ENCODE measurements at regions not wholly inside any gene's neighbourhood (a gene's known extent, or its start where the extent isn't known, plus 50 kb on each side); places are given as distances from the start of the nearest gene placed in this dataset.
"Not testable (repeated sequence)": the region's sequence is repeated elsewhere in the genome, so short reads cannot be mapped to it uniquely, and the experiment has no call there.

- H3K9ac ChIP-seq (ENCODE audit: low read depth, low read length); H3K4me3 ChIP-seq (ENCODE audit: low read depth, low read length); H3K9me3 ChIP-seq (ENCODE audit: control insufficient read depth, insufficient read depth, low read length); H3K27me3 ChIP-seq (ENCODE audit: control insufficient read depth, insufficient read depth, low read length); H3K36me3 ChIP-seq (ENCODE audit: control insufficient read depth, insufficient read depth, low read length); H3K4me1 ChIP-seq (ENCODE audit: control insufficient read depth, insufficient read depth, low read length): not testable (repeated sequence)
Measured at GRCh38 chr5:102592586-102592985, 93.8 kb upstream of the SLCO6A1 start.

- peaks cover 6% of the 10 kb centered on the region for H3K4me1 ChIP-seq (ENCODE audit: control insufficient read depth, insufficient read depth, low read length)
- H3K9ac ChIP-seq (ENCODE audit: low read depth, low read length): no peak overlapping the region
- H3K4me3 ChIP-seq (ENCODE audit: low read depth, low read length): no peak overlapping the region
- no peaks in the 10 kb centered on the region for H3K36me3 ChIP-seq (ENCODE audit: control insufficient read depth, insufficient read depth, low read length)
- no peaks in the 10 kb centered on the region for H3K27me3 ChIP-seq (ENCODE audit: control insufficient read depth, insufficient read depth, low read length)
- no peaks in the 10 kb centered on the region for H3K9me3 ChIP-seq (ENCODE audit: control insufficient read depth, insufficient read depth, low read length)
Measured at GRCh38 chr5:102594192-102594591, 95.4 kb upstream of the SLCO6A1 start.

GRCh38 chr5:102595332-102595731, 96.5 kb upstream of the SLCO6A1 start:
- H3K36me3 ChIP-seq (ENCODE audit: control insufficient read depth, insufficient read depth, low read length): no peaks in the 10 kb centered on the region
- H3K4me3 ChIP-seq (ENCODE audit: low read depth, low read length): no peak overlapping the region
- H3K9ac ChIP-seq (ENCODE audit: low read depth, low read length): no peak overlapping the region
- H3K27me3 ChIP-seq (ENCODE audit: control insufficient read depth, insufficient read depth, low read length): no peaks in the 10 kb centered on the region
- H3K9me3 ChIP-seq (ENCODE audit: control insufficient read depth, insufficient read depth, low read length): no peaks in the 10 kb centered on the region
- H3K4me1 ChIP-seq (ENCODE audit: control insufficient read depth, insufficient read depth, low read length): no peaks in the 10 kb centered on the region

- Histone ChIP-seq H3K4me3 (ENCODE audit: low read depth, low read length) (no peak overlapping the region), H3K27me3 (ENCODE audit: control insufficient read depth, insufficient read depth, low read length) (no peaks in the 10 kb centered on the region), H3K9ac (ENCODE audit: low read depth, low read length) (no peak overlapping the region), H3K9me3 (ENCODE audit: control insufficient read depth, insufficient read depth, low read length) (no peaks in the 10 kb centered on the region), H3K4me1 (ENCODE audit: control insufficient read depth, insufficient read depth, low read length) (no peaks in the 10 kb centered on the region), H3K36me3 (ENCODE audit: control insufficient read depth, insufficient read depth, low read length) (no peaks in the 10 kb centered on the region)
Measured at GRCh38 chr5:102596113-102596512, 97.3 kb upstream of the SLCO6A1 start.

GRCh38 chr5:102596951-102597350, 98.2 kb upstream of the SLCO6A1 start:
- Histone ChIP-seq H3K4me3 (ENCODE audit: low read depth, low read length) (no peak overlapping the region), H3K36me3 (ENCODE audit: control insufficient read depth, insufficient read depth, low read length) (no peaks in the 10 kb centered on the region)

GRCh38 chr5:102599289-102599688, 100.5 kb upstream of the SLCO6A1 start:
- Histone ChIP-seq H3K4me1 (ENCODE audit: control insufficient read depth, insufficient read depth, low read length) (peaks cover 10% of the 10 kb centered on the region), H3K9ac (ENCODE audit: low read depth, low read length) (no peak overlapping the region), H3K27me3 (ENCODE audit: control insufficient read depth, insufficient read depth, low read length) (no peaks in the 10 kb centered on the region), H3K4me3 (ENCODE audit: low read depth, low read length) (no peak overlapping the region), H3K36me3 (ENCODE audit: control insufficient read depth, insufficient read depth, low read length) (no peaks in the 10 kb centered on the region), H3K9me3 (ENCODE audit: control insufficient read depth, insufficient read depth, low read length) (no peaks in the 10 kb centered on the region)

More at GRCh38 chr5:102596951-102597350, 98.2 kb upstream of the SLCO6A1 start:
- H3K4me1 ChIP-seq (ENCODE audit: control insufficient read depth, insufficient read depth, low read length): no peaks in the 10 kb centered on the region
- H3K27me3 ChIP-seq (ENCODE audit: control insufficient read depth, insufficient read depth, low read length): no peaks in the 10 kb centered on the region
- no peaks in the 10 kb centered on the region for H3K9me3 ChIP-seq (ENCODE audit: control insufficient read depth, insufficient read depth, low read length)
- no peak overlapping the region for H3K9ac ChIP-seq (ENCODE audit: low read depth, low read length)

GRCh38 chr5:102600964-102601363, 102.2 kb upstream of the SLCO6A1 start:
- Histone ChIP-seq H3K36me3 (ENCODE audit: control insufficient read depth, insufficient read depth, low read length) (no peaks in the 10 kb centered on the region), H3K9ac (ENCODE audit: low read depth, low read length) (no peak overlapping the region), H3K9me3 (ENCODE audit: control insufficient read depth, insufficient read depth, low read length) (no peaks in the 10 kb centered on the region), H3K4me1 (ENCODE audit: control insufficient read depth, insufficient read depth, low read length) (peaks cover 10% of the 10 kb centered on the region), H3K27me3 (ENCODE audit: control insufficient read depth, insufficient read depth, low read length) (no peaks in the 10 kb centered on the region), H3K4me3 (ENCODE audit: low read depth, low read length) (no peak overlapping the region)

GRCh38 chr5:102603670-102604069, 104.9 kb upstream of the SLCO6A1 start:
- Histone ChIP-seq H3K36me3 (ENCODE audit: control insufficient read depth, insufficient read depth, low read length) (no peaks in the 10 kb centered on the region), H3K27me3 (ENCODE audit: control insufficient read depth, insufficient read depth, low read length) (no peaks in the 10 kb centered on the region), H3K4me3 (ENCODE audit: low read depth, low read length) (no peak overlapping the region), H3K4me1 (ENCODE audit: control insufficient read depth, insufficient read depth, low read length) (peaks cover 10% of the 10 kb centered on the region), H3K9me3 (ENCODE audit: control insufficient read depth, insufficient read depth, low read length) (no peaks in the 10 kb centered on the region), H3K9ac (ENCODE audit: low read depth, low read length) (no peak overlapping the region)

GRCh38 chr5:102608414-102608813, 109.6 kb upstream of the SLCO6A1 start:
- Histone ChIP-seq H3K4me3 (ENCODE audit: low read depth, low read length) (no peak overlapping the region), H3K4me1 (ENCODE audit: control insufficient read depth, insufficient read depth, low read length) (peaks cover 7% of the 10 kb centered on the region)

GRCh38 chr5:102611312-102611711, 112.5 kb upstream of the SLCO6A1 start:
- no peaks in the 10 kb centered on the region for H3K9me3 ChIP-seq (ENCODE audit: control insufficient read depth, insufficient read depth, low read length)
- H3K36me3 ChIP-seq (ENCODE audit: control insufficient read depth, insufficient read depth, low read length): no peaks in the 10 kb centered on the region
- H3K4me3 ChIP-seq (ENCODE audit: low read depth, low read length): no peak overlapping the region
- no peak overlapping the region for H3K9ac ChIP-seq (ENCODE audit: low read depth, low read length)
- H3K27me3 ChIP-seq (ENCODE audit: control insufficient read depth, insufficient read depth, low read length): no peaks in the 10 kb centered on the region
- H3K4me1 ChIP-seq (ENCODE audit: control insufficient read depth, insufficient read depth, low read length): no peaks in the 10 kb centered on the region

More at GRCh38 chr5:102608414-102608813, 109.6 kb upstream of the SLCO6A1 start:
- Histone ChIP-seq H3K36me3 (ENCODE audit: control insufficient read depth, insufficient read depth, low read length) (no peaks in the 10 kb centered on the region), H3K9ac (ENCODE audit: low read depth, low read length) (no peak overlapping the region), H3K9me3 (ENCODE audit: control insufficient read depth, insufficient read depth, low read length) (no peaks in the 10 kb centered on the region), H3K27me3 (ENCODE audit: control insufficient read depth, insufficient read depth, low read length) (no peaks in the 10 kb centered on the region)

GRCh38 chr5:102613661-102614060, 114.9 kb upstream of the SLCO6A1 start:
- Histone ChIP-seq H3K4me1 (ENCODE audit: control insufficient read depth, insufficient read depth, low read length) (no peaks in the 10 kb centered on the region), H3K36me3 (ENCODE audit: control insufficient read depth, insufficient read depth, low read length) (no peaks in the 10 kb centered on the region)

GRCh38 chr5:102617191-102618187, 118.7 kb upstream of the SLCO6A1 start:
- Histone ChIP-seq H3K4me3 (ENCODE audit: low read depth, low read length) (no peak overlapping the region), H3K27me3 (ENCODE audit: control insufficient read depth, insufficient read depth, low read length) (no peaks in the 10 kb centered on the region), H3K36me3 (ENCODE audit: control insufficient read depth, insufficient read depth, low read length) (no peaks in the 10 kb centered on the region), H3K4me1 (ENCODE audit: control insufficient read depth, insufficient read depth, low read length) (no peaks in the 10 kb centered on the region), H3K9ac (ENCODE audit: low read depth, low read length) (no peak overlapping the region), H3K9me3 (ENCODE audit: control insufficient read depth, insufficient read depth, low read length) (no peaks in the 10 kb centered on the region)

More at GRCh38 chr5:102613661-102614060, 114.9 kb upstream of the SLCO6A1 start:
- no peaks in the 10 kb centered on the region for H3K9me3 ChIP-seq (ENCODE audit: control insufficient read depth, insufficient read depth, low read length)
- no peak overlapping the region for H3K9ac ChIP-seq (ENCODE audit: low read depth, low read length)
- no peak overlapping the region for H3K4me3 ChIP-seq (ENCODE audit: low read depth, low read length)
- H3K27me3 ChIP-seq (ENCODE audit: control insufficient read depth, insufficient read depth, low read length): no peaks in the 10 kb centered on the region

Measured in iPS-15b (cell line).